Effector memory CD4-positive, alpha-beta T cell (primary cell): ENCODE measurements at regions not wholly inside any gene's neighbourhood (a gene's known extent, or its start where the extent isn't known, plus 50 kb on each side); places are given as distances from the start of the nearest gene placed in this dataset.

Experiments used
- DNase-seq, 3 donors: peaks; one replicate each; pipeline ENCODE4 v3.0.0-alpha.2; 2020
- H3K27ac ChIP-seq: 2 replicates; pipeline ENCODE4 v1.7.0; 2013; ENCODE audit warnings: mild to moderate bottlenecking, low read length, moderate library complexity; ENCODE audit not compliant: insufficient read depth, poor library complexity, severe bottlenecking
- H3K27me3 ChIP-seq: replicated peaks from 2 replicates; pipeline ENCODE4 v1.7.0; 2013; ENCODE audit warnings: mild to moderate bottlenecking, low read length; ENCODE audit not compliant: insufficient read depth, control insufficient read depth, poor library complexity, severe bottlenecking
- H3K36me3 ChIP-seq: 2 replicates; pipeline ENCODE4 v1.7.0; 2013; ENCODE audit warnings: mild to moderate bottlenecking, low read length, moderate library complexity; ENCODE audit not compliant: control insufficient read depth, insufficient read depth
- H3K4me1 ChIP-seq: 2 replicates; pipeline ENCODE4 v1.7.0; 2013; ENCODE audit warnings: low read length, mild to moderate bottlenecking; ENCODE audit not compliant: control insufficient read depth, insufficient read depth, poor library complexity, severe bottlenecking
- H3K4me3 ChIP-seq: 2 replicates; pipeline ENCODE4 v1.7.0; 2013; ENCODE audit warnings: low read length, low read depth, mild to moderate bottlenecking; ENCODE audit not compliant: insufficient read depth, poor library complexity, severe bottlenecking
- H3K9me3 ChIP-seq: 2 replicates; pipeline ENCODE4 v1.7.0; 2013; ENCODE audit warnings: mild to moderate bottlenecking, low read length, moderate library complexity; ENCODE audit not compliant: control insufficient read depth

- no peak overlapping the region for H3K4me3 ChIP-seq
- H3K27ac ChIP-seq: no peak overlapping the region
- H3K9me3 ChIP-seq: no peaks in the 10 kb centered on the region
- no peaks in the 10 kb centered on the region for H3K36me3 ChIP-seq
- DNase-seq: no peak
- no peaks in the 10 kb centered on the region for H3K27me3 ChIP-seq
- H3K4me1 ChIP-seq: no peaks in the 10 kb centered on the region
These were observed 145.4 kb downstream of the RPS12 start for GRCh38 chr6:132959639-132960326.

GRCh38 chr6:132960720-132961119, 146.4 kb downstream of the RPS12 start:
- no peaks in the 10 kb centered on the region for H3K9me3 ChIP-seq
- H3K36me3 ChIP-seq: no peaks in the 10 kb centered on the region
- H3K27me3 ChIP-seq: no peaks in the 10 kb centered on the region
- H3K4me1 ChIP-seq: no peaks in the 10 kb centered on the region
- DNase-seq: no peak
- H3K27ac ChIP-seq: no peak overlapping the region
- no peak overlapping the region for H3K4me3 ChIP-seq

GRCh38 chr6:132961122-132961521, 146.8 kb downstream of the RPS12 start:
- no peaks in the 10 kb centered on the region for H3K9me3 ChIP-seq
- DNase-seq: no peak
- no peak overlapping the region for H3K27ac ChIP-seq
- H3K4me3 ChIP-seq: no peak overlapping the region
- no peaks in the 10 kb centered on the region for H3K36me3 ChIP-seq
- H3K27me3 ChIP-seq: no peaks in the 10 kb centered on the region
- no peaks in the 10 kb centered on the region for H3K4me1 ChIP-seq

GRCh38 chr6:132961610-132962009, 147.2 kb downstream of the RPS12 start:
- DNase-seq: no peak
- Histone ChIP-seq H3K9me3 (no peaks in the 10 kb centered on the region), H3K4me1 (no peaks in the 10 kb centered on the region), H3K27me3 (no peaks in the 10 kb centered on the region), H3K4me3 (no peak overlapping the region), H3K27ac (no peak overlapping the region), H3K36me3 (no peaks in the 10 kb centered on the region)

GRCh38 chr6:132962936-132963868, 148.8 kb downstream of the RPS12 start:
- no peaks in the 10 kb centered on the region for H3K9me3 ChIP-seq
- H3K36me3 ChIP-seq: no peaks in the 10 kb centered on the region
- no peak overlapping the region for H3K27ac ChIP-seq
- DNase-seq: peak in 2 of 3 donors; percentile 4 to 11
- H3K27me3 ChIP-seq: no peaks in the 10 kb centered on the region
- no peaks in the 10 kb centered on the region for H3K4me1 ChIP-seq
- H3K4me3 ChIP-seq: no peak overlapping the region

GRCh38 chr6:132964101-132964867, 149.9 kb downstream of the RPS12 start:
- DNase-seq: no peak
- H3K27ac ChIP-seq: no peak overlapping the region
- no peaks in the 10 kb centered on the region for H3K36me3 ChIP-seq
- no peaks in the 10 kb centered on the region for H3K27me3 ChIP-seq
- H3K4me1 ChIP-seq: no peaks in the 10 kb centered on the region
- H3K9me3 ChIP-seq: no peaks in the 10 kb centered on the region
- no peak overlapping the region for H3K4me3 ChIP-seq

- Histone ChIP-seq H3K36me3 (no peaks in the 10 kb centered on the region), H3K9me3 (no peaks in the 10 kb centered on the region), H3K4me3 (no peak overlapping the region), H3K4me1 (no peaks in the 10 kb centered on the region), H3K27ac (no peak overlapping the region), H3K27me3 (no peaks in the 10 kb centered on the region)
- no peak for DNase-seq
These were observed 150.6 kb downstream of the RPS12 start for GRCh38 chr6:132964868-132965382.

GRCh38 chr6:132967871-132968270, 153.5 kb downstream of the RPS12 start:
- Histone ChIP-seq H3K27me3 (no peaks in the 10 kb centered on the region), H3K36me3 (no peaks in the 10 kb centered on the region), H3K27ac (no peak overlapping the region), H3K4me3 (no peak overlapping the region), H3K4me1 (no peaks in the 10 kb centered on the region), H3K9me3 (no peaks in the 10 kb centered on the region)
- no peak for DNase-seq

- Histone ChIP-seq H3K4me3 (no peak overlapping the region), H3K4me1 (no peaks in the 10 kb centered on the region), H3K9me3 (no peaks in the 10 kb centered on the region), H3K27me3 (no peaks in the 10 kb centered on the region), H3K36me3 (no peaks in the 10 kb centered on the region), H3K27ac (no peak overlapping the region)
- DNase-seq: no peak
These were observed 154.1 kb downstream of the RPS12 start for GRCh38 chr6:132968419-132968950.
